HuH-7.5 (cell line): ENCODE measurements at regions not wholly inside any gene's neighbourhood (a gene's known extent, or its start where the extent isn't known, plus 50 kb on each side); places are given as distances from the start of the nearest gene placed in this dataset.

ENCODE experiments used
- DNase-seq: peaks from one replicate; pipeline ENCODE4 v3.0.0; 2011; ENCODE audit warnings: low spot score

- DNase-seq: no peak
Measured at GRCh38 chr6:65830151-65830550, 123.1 kb upstream of the EYS start.

DNA sequence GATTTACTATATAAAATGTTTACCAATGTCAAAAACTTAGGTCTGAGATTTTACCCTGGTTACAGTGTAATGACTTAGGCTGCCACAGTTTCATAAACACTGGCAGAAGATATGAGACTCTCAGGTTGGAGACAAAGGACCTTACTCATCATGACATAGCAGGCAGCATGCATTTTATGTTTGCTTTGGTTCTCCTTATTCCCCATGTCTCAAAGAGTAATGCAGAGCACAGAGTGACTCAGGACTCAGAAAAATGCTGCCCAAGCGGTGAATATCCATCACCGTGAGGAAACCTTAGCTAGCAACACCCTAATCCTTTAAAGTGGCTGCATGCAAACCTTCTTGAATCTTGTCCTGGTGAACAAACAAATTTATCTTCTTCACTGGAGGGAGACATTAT is 112.1 kb upstream of the EYS start:
- no peak for DNase-seq

DNA sequence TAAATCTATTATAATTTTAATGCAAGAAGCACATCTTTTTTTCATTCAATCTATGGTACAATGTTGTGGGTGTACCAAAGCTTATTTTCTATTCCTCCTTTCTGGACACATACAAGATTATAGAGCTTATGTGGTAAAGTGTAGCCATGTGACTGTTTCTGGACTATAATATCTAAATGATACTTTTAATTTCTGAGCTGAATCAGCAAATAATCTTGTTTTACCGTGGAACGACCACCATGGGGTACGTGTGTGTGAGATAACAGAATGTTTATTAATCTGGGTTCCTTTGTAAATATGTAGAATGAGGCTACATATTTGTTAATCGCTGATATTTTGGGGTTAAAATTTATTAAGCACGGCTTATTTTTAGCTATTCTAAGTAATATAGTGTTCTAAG is 111.5 kb upstream of the EYS start:
- no peak for DNase-seq

- no peak for DNase-seq
Measured at GRCh38 chr6:65816991-65817390, 110.0 kb upstream of the EYS start.

- DNase-seq: no peak
Measured at GRCh38 chr6:65814071-65814470, 107.0 kb upstream of the EYS start.

GRCh38 chr6:65803186-65803585 is 96.2 kb upstream of the EYS start:
- no peak for DNase-seq

GRCh38 chr6:65799389-65799788 is 92.4 kb upstream of the EYS start:
- DNase-seq: no peak

DNA sequence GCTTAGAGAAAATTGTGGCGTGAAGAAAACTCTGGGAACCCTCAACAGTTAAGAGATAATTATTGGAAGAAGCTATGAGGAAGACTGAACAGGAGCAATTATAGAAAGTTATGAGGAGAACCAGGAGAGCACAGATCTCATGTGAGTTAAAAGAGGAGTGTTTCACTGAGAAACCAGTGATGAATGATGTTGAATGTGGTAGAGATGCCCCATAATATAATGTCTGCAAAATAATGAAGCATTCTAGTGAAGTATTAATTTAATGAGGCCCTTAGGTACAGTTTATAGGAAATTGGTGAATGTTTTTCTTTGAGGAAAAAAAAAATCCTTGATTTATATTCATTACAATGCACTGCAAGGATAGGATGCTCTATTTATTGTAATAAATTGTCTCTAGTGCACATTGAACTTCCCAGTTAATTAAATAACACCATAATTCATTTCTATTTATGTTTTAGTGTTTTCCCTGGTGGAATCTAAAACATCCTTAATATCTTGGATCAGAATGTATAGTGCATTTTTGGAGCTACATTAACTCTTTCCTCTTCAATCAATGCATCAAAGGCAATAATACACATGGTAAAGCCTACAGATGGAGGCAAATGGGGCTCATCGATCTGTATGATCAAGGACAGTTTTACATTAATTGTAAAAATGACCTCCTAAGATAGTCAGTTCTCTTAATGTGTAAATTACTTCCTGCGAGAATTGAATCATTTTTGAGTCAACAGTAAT is 91.4 kb upstream of the EYS start:
- no peak for DNase-seq

- no peak for DNase-seq
Measured at GRCh38 chr6:65790666-65791065, 83.6 kb upstream of the EYS start.

DNA sequence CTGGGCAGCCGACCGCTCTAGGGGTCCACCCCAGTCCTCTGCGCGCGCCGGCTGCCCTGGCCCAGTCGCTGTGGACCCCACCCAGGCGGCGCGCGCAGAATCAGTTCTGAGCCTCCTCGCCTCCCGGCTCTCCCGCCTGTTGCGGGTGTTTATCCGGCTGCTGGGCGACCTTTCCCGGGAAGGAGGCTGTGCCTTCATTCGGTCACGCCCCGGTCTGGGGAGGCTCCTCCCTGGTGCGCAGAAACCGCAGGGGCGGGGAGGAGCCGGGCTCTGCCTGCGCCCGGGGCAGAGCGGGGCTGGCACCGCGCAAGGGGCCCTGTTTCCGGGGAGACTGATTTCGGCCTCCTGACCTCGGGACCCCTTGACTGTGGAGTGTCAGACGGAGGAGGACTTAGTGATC is 80.8 kb upstream of the EYS start:
- peak; percentile 40 for DNase-seq

DNA sequence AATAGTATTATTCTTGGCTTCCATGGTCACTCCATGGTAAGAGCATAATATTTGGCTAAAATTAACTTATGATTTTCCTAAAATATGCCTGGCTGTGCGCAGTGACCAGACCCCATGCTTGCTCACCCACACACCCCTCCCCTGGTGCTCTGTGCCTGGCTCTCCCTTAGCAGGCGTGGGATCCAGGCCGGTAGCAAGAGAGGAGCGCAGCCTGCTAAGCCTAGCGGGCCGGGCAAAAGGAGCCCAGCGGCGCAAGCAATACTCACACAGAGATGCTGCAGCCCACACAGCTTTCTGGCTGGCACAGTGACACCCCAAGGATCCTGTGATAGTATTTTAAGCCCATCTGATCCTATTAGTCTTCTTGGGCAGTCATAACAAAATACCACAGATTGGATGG is 79.8 kb upstream of the EYS start:
- no peak for DNase-seq

- no peak for DNase-seq
Measured at GRCh38 chr6:65780691-65781090, 73.7 kb upstream of the EYS start.

GRCh38 chr6:65776332-65776731 is 69.3 kb upstream of the EYS start:
- DNase-seq: no peak

GRCh38 chr6:65771946-65772345 is 64.9 kb upstream of the EYS start:
- DNase-seq: no peak

GRCh38 chr6:65761890-65762289 is 54.9 kb upstream of the EYS start:
- DNase-seq: no peak

GRCh38 chr6:65760285-65760684 is 53.3 kb upstream of the EYS start:
- no peak for DNase-seq
